ENCODE measurements at regions not wholly inside any gene's neighbourhood (a gene's known extent, or its start where the extent isn't known, plus 50 kb on each side); places are given as distances from the start of the nearest gene placed in this dataset.
A peak's percentile ranks its signal among the peaks of the same experiment; 100 is the strongest.

DNA sequence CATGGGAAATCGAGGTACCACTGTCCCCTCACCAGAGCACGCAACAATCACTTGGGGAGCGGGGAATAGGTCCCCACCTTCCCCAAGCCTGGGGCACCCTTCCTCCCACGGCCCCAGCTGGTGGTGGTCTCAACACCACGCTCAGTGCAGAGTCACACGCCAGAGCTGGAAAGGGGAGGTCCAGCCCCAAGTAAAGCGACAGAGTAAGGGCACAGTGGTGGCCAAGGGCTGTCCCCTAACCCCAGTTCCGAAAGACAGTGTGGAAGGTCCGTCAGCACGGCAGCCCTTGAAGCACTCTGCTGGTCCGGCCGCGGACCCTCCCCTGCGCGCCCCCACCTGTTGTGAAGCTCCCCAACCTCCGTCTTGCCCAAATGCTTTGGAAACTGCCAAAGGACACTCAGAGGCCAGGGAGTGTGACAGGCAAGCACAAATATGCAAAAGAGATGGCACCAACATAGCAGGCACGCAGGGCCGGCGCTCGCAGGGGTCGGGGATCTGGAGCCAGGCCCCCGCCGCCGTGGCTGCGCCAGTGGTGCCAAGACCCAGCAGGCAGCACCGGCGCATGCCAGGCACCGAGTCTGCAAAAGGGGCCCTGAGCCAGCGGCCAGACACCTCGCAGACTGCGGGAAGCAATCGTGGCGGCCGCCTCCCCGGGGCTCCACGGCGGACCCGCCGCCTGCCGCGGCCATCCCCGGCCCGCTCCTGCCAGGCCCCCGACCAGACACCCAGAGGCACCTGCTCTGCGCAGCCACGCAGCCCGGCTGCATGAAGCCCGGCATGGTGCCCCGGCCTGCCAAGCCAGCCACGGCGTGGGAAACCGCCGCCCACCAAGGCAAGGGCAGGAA, 51.6 kb upstream of the SRRM3 start:
- Histone ChIP-seq H3K4me1 (peaks cover 0 to 16% (median 0%) of the 10 kb centered on the region in 4 donors), H3K4me3 (peak overlapping the region in 1 of 3 donors; percentile 19), H3K9me3 (no peaks in the 10 kb centered on the region), H3K36me3 (no peaks in the 10 kb centered on the region), H3K27me3 (no peaks in the 10 kb centered on the region), H3K27ac (no peak overlapping the region)
- no peak for DNase-seq
- peak in 3 of 4 donors; percentile 30 to 58 (median 46) for ATAC-seq
- TF ChIP-seq, protein P1, sequence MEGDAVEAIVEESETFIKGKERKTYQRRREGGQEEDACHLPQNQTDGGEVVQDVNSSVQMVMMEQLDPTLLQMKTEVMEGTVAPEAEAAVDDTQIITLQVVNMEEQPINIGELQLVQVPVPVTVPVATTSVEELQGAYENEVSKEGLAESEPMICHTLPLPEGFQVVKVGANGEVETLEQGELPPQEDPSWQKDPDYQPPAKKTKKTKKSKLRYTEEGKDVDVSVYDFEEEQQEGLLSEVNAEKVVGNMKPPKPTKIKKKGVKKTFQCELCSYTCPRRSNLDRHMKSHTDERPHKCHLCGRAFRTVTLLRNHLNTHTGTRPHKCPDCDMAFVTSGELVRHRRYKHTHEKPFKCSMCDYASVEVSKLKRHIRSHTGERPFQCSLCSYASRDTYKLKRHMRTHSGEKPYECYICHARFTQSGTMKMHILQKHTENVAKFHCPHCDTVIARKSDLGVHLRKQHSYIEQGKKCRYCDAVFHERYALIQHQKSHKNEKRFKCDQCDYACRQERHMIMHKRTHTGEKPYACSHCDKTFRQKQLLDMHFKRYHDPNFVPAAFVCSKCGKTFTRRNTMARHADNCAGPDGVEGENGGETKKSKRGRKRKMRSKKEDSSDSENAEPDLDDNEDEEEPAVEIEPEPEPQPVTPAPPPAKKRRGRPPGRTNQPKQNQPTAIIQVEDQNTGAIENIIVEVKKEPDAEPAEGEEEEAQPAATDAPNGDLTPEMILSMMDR (IDR thresholded peaks at IDR 0.05): no peak
- TF ChIP-seq POLR2A (IDR thresholded peaks at IDR 0.05): no peak
- intact Hi-C loops (cut with DNase I): no loop called here
- 33% methylated on average over 3 of the region's 53 CpGs for WGBS (ENCODE audit: insufficient coverage, low coverage, low lambda C conversion rate, missing lambda C conversion rate)
